ENCODE measurements at regions not wholly inside any gene's neighbourhood (a gene's known extent, or its start where the extent isn't known, plus 50 kb on each side); places are given as distances from the start of the nearest gene placed in this dataset.

- DNase-seq (ENCODE audit: unreplicated experiment), result no peak
- Mint-ChIP-seq H3K9me3 (ENCODE audit: unreplicated experiment) (peaks cover 8% of the 10 kb centered on the region), H3K27ac (ENCODE audit: low read depth, unreplicated experiment) (no peak overlapping the region), H3K4me1 (ENCODE audit: insufficient read depth, unreplicated experiment) (no peaks in the 10 kb centered on the region), H3K27me3 (ENCODE audit: insufficient read depth, unreplicated experiment) (no peaks in the 10 kb centered on the region), H3K36me3 (ENCODE audit: insufficient read depth, unreplicated experiment) (no peaks in the 10 kb centered on the region), H3K4me3 (ENCODE audit: unreplicated experiment) (no peak overlapping the region)
- BruUV-seq (replicated peaks), result no TSS peak
- ChIA-PET POLR2A (no interaction called here), CTCF (no interaction called here)
- intact Hi-C loops (cut with micrococcal nuclease), result no loop called here
- TF ChIP-seq CTCF (IDR thresholded peaks at IDR 0.05; ENCODE audit: unreplicated experiment), result no peak
These were observed 330.8 kb upstream of the GYPC start for GRCh38 chr2:126325202-126325601.

DNA sequence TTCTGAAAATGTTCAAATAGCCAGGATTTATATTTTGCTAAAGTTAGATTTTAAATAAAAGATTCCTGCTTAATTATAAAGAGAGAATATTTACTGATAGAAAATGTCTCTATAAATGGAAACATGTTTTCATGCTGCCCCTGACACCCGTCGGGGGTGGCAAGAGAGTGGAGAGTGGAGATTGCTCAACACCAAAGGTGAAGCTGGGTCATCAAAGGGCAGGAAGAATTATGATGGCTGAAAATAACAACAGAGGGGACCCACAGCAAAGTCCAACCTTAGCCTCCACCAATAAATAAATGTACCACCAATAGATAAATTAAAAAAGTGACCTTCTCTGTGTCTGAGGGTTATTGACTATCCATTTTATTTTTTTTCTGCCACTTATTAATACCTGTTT is 326.8 kb upstream of the GYPC start:
- intact Hi-C loops (cut with micrococcal nuclease), result no loop called here
- peaks cover 40% of the 10 kb centered on the region for H3K9me3 Mint-ChIP-seq (ENCODE audit: unreplicated experiment)

GRCh38 chr2:126342457-126342856 is 313.5 kb upstream of the GYPC start:
- POLR2A ChIA-PET, result no interaction called here
- no peak for TF ChIP-seq CTCF (IDR thresholded peaks at IDR 0.05; ENCODE audit: unreplicated experiment)
- H3K4me1 Mint-ChIP-seq (ENCODE audit: insufficient read depth, unreplicated experiment), result no peaks in the 10 kb centered on the region
- no peak overlapping the region for H3K27ac Mint-ChIP-seq (ENCODE audit: low read depth, unreplicated experiment)
- intact Hi-C loops (cut with micrococcal nuclease), result no loop called here
- no peak overlapping the region for H3K4me3 Mint-ChIP-seq (ENCODE audit: unreplicated experiment)
- BruUV-seq (replicated peaks), result no TSS peak
- H3K9me3 Mint-ChIP-seq (ENCODE audit: unreplicated experiment), result peaks cover 8% of the 10 kb centered on the region
- H3K36me3 Mint-ChIP-seq (ENCODE audit: insufficient read depth, unreplicated experiment), result no peaks in the 10 kb centered on the region
- no peaks in the 10 kb centered on the region for H3K27me3 Mint-ChIP-seq (ENCODE audit: insufficient read depth, unreplicated experiment)
- CTCF ChIA-PET, result no interaction called here
- no peak for DNase-seq (ENCODE audit: unreplicated experiment)

More for the DNA sequence above, 326.8 kb upstream of the GYPC start:
- ChIA-PET POLR2A (interaction anchor here (0.6 kb wide), 1 partner anchor 8 kb away, joined by 3 read pairs; no protein-coding TSS in a partner anchor), CTCF (interaction anchor here (0.7 kb wide), 1 partner anchor 350 kb away, joined by 3 read pairs; no protein-coding TSS in a partner anchor)
- BruUV-seq (replicated peaks), result no TSS peak
- Mint-ChIP-seq H3K27me3 (ENCODE audit: insufficient read depth, unreplicated experiment) (no peaks in the 10 kb centered on the region), H3K4me1 (ENCODE audit: insufficient read depth, unreplicated experiment) (no peaks in the 10 kb centered on the region), H3K36me3 (ENCODE audit: insufficient read depth, unreplicated experiment) (no peaks in the 10 kb centered on the region), H3K27ac (ENCODE audit: low read depth, unreplicated experiment) (no peak overlapping the region), H3K4me3 (ENCODE audit: unreplicated experiment) (no peak overlapping the region)
- TF ChIP-seq CTCF (IDR thresholded peaks at IDR 0.05; ENCODE audit: unreplicated experiment), result no peak
- no peak for DNase-seq (ENCODE audit: unreplicated experiment)

DNA sequence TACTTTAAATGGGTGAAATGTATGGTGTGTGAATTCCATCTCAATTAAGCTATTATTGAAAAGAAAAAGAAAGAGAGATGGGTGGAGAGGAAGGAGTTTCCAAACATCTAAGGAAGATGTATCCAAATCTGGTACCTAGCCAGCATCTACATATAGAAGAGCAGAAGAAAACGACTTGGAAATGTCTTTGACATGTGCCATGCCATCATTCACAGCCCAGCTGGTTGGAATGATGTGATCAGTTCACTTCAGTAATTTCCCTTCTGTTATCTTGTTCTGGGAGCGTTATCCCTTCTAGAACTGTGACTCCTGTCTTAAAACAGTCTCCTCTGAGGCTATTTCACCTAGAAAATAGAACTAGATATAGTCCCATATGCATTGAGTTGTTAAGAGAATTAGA is 312.8 kb upstream of the GYPC start:
- no peaks in the 10 kb centered on the region for H3K27me3 Mint-ChIP-seq (ENCODE audit: insufficient read depth, unreplicated experiment)
- H3K27ac Mint-ChIP-seq (ENCODE audit: low read depth, unreplicated experiment), result no peak overlapping the region
- POLR2A ChIA-PET, result no interaction called here
- peaks cover 8% of the 10 kb centered on the region for H3K9me3 Mint-ChIP-seq (ENCODE audit: unreplicated experiment)
- intact Hi-C loops (cut with micrococcal nuclease), result no loop called here
- no TSS peak for BruUV-seq (replicated peaks)
- DNase-seq (ENCODE audit: unreplicated experiment), result no peak
- CTCF ChIA-PET, result no interaction called here
- H3K36me3 Mint-ChIP-seq (ENCODE audit: insufficient read depth, unreplicated experiment), result no peaks in the 10 kb centered on the region
- H3K4me3 Mint-ChIP-seq (ENCODE audit: unreplicated experiment), result no peak overlapping the region
- H3K4me1 Mint-ChIP-seq (ENCODE audit: insufficient read depth, unreplicated experiment), result no peaks in the 10 kb centered on the region
- no peak for TF ChIP-seq CTCF (IDR thresholded peaks at IDR 0.05; ENCODE audit: unreplicated experiment)

Data from MCF 10A (cell line).